Naive thymus-derived CD8-positive, alpha-beta T cell (primary cell): ENCODE measurements at regions not wholly inside any gene's neighbourhood (a gene's known extent, or its start where the extent isn't known, plus 50 kb on each side); places are given as distances from the start of the nearest gene placed in this dataset.
"Not testable (repeated sequence)": the region's sequence is repeated elsewhere in the genome, so short reads cannot be mapped to it uniquely, and the experiment has no call there.

Experiments used
- ATAC-seq, 2 donors: fragments of 150-1000 bp; cut with Tn5 transposase in 1 of 2; sonication (Bioruptor Pico), chemical (Tn5 transposase) in 1 of 2; 1 replicate in 1 of 2; 2 replicates in 1 of 2; pipeline ENCODE4 v1.10.0; 2021; ENCODE audit warnings: mild to moderate bottlenecking in 2 of 2, moderate library complexity in 2 of 2
- POLR2A ChIA-PET: fragments of 350-600 bp; sonication (Branson Sonifier 250); formaldehyde crosslinking; loops from one replicate; lab custom pipeline; 2021; ENCODE audit warnings: antibody characterized with exemption; lab: Charles Lee
- DNase-seq, 10 donors: peaks; one replicate each; pipeline versions ENCODE4 v3.0.0 to v3.0.0-alpha.2; 2020 to 2022
- H3K27ac Mint-ChIP-seq, 10 donors: one replicate each; pipeline ENCODE4 v1.8.0; 2020 to 2022; ENCODE audit warnings: mild to moderate bottlenecking in 10 of 10, mixed read lengths in 10 of 10, moderate library complexity in 4 of 10, inconsistent platforms in 1 of 10
- H3K27me3 Mint-ChIP-seq, 5 donors: one replicate each; pipeline ENCODE4 v1.8.0; 2021 to 2022; ENCODE audit warnings: mixed read lengths in 5 of 5
- H3K36me3 Mint-ChIP-seq, 3 donors: one replicate each; pipeline ENCODE4 v1.8.0; 2020 to 2022; ENCODE audit warnings: mixed read lengths in 3 of 3, mild to moderate bottlenecking in 2 of 3, inconsistent platforms in 1 of 3
- H3K4me1 Mint-ChIP-seq, 4 donors: one replicate each; pipeline ENCODE4 v1.8.0; 2021 to 2022; ENCODE audit warnings: mixed read lengths in 4 of 4
- H3K4me3 Mint-ChIP-seq, 10 donors: one replicate each; pipeline ENCODE4 v1.8.0; 2020 to 2022; ENCODE audit warnings: mild to moderate bottlenecking in 10 of 10, mixed read lengths in 10 of 10, moderate library complexity in 6 of 10, inconsistent platforms in 1 of 10
- H3K9me3 Mint-ChIP-seq, 9 donors: one replicate each; pipeline ENCODE4 v1.8.0; 2020 to 2022; ENCODE audit warnings: mixed read lengths in 9 of 9, mild to moderate bottlenecking in 3 of 9, inconsistent platforms in 1 of 9, moderate library complexity in 1 of 9

GRCh38 chr7:47069385-47070076 is 512.4 kb downstream of the TNS3 start:
- Mint-ChIP-seq H3K27ac (no peak overlapping the region), H3K4me1 (peaks cover 0 to 3% (median 1%) of the 10 kb centered on the region in 4 donors), H3K9me3 (no peaks in the 10 kb centered on the region), H3K36me3 (peaks cover 0 to 6% (median 0%) of the 10 kb centered on the region in 3 donors), H3K27me3 (peaks cover 4 to 20% (median 12%) of the 10 kb centered on the region in 5 donors), H3K4me3 (no peak overlapping the region)
- no peak for ATAC-seq
- no peak for DNase-seq
- POLR2A ChIA-PET = no interaction called here

GRCh38 chr7:47066976-47067614 is 514.8 kb downstream of the TNS3 start:
- no peak for ATAC-seq
- no peak overlapping the region for H3K4me3 Mint-ChIP-seq
- POLR2A ChIA-PET = no interaction called here
- no peaks in the 10 kb centered on the region for H3K9me3 Mint-ChIP-seq
- H3K27me3 Mint-ChIP-seq = peaks cover 4 to 20% (median 12%) of the 10 kb centered on the region in 5 donors
- no peak overlapping the region for H3K27ac Mint-ChIP-seq
- peaks cover 0 to 6% (median 0%) of the 10 kb centered on the region in 3 donors for H3K36me3 Mint-ChIP-seq
- no peak for DNase-seq
- H3K4me1 Mint-ChIP-seq = peaks cover 0 to under 1% (median 0%) of the 10 kb centered on the region in 4 donors

- Mint-ChIP-seq H3K9me3 (peaks cover 0 to 9% (median 4%) of the 10 kb centered on the region in 9 donors), H3K27ac (no peak overlapping the region), H3K4me1 (no peaks in the 10 kb centered on the region), H3K36me3 (peaks cover 0 to 10% (median 0%) of the 10 kb centered on the region in 3 donors), H3K27me3 (peaks cover 8 to 23% (median 20%) of the 10 kb centered on the region in 5 donors), H3K4me3 (no peak overlapping the region)
- DNase-seq (no peak), ATAC-seq (no peak)
- POLR2A ChIA-PET = no interaction called here
These were observed 525.2 kb downstream of the TNS3 start for GRCh38 chr7:47056731-47057130.

- H3K4me3 Mint-ChIP-seq, H3K4me1 Mint-ChIP-seq, H3K27ac Mint-ChIP-seq, POLR2A ChIA-PET, H3K9me3 Mint-ChIP-seq, H3K36me3 Mint-ChIP-seq, DNase-seq, ATAC-seq: not testable (repeated sequence)
- peaks cover 7 to 22% (median 20%) of the 10 kb centered on the region in 5 donors for H3K27me3 Mint-ChIP-seq
These were observed 529.2 kb downstream of the TNS3 start for GRCh38 chr7:47052541-47053208.

GRCh38 chr7:47049234-47049774 is 532.6 kb downstream of the TNS3 start:
- Mint-ChIP-seq H3K4me1 (no peaks in the 10 kb centered on the region), H3K36me3 (peaks cover 0 to 10% (median 0%) of the 10 kb centered on the region in 3 donors), H3K27ac (no peak overlapping the region), H3K9me3 (peaks cover 0 to 9% (median 4%) of the 10 kb centered on the region in 9 donors), H3K4me3 (no peak overlapping the region), H3K27me3 (peaks cover 7 to 16% (median 14%) of the 10 kb centered on the region in 5 donors)
- ATAC-seq = no peak
- DNase-seq = no peak
- POLR2A ChIA-PET = no interaction called here

GRCh38 chr7:47047384-47047783 is 534.5 kb downstream of the TNS3 start:
- ATAC-seq (no peak), DNase-seq (no peak)
- H3K36me3 Mint-ChIP-seq = peaks cover 0 to 5% (median 0%) of the 10 kb centered on the region in 3 donors
- H3K27ac Mint-ChIP-seq = no peak overlapping the region
- POLR2A ChIA-PET = no interaction called here
- no peak overlapping the region for H3K4me3 Mint-ChIP-seq
- no peaks in the 10 kb centered on the region for H3K9me3 Mint-ChIP-seq
- peaks cover 0 to 7% (median 2%) of the 10 kb centered on the region in 5 donors for H3K27me3 Mint-ChIP-seq
- H3K4me1 Mint-ChIP-seq = no peaks in the 10 kb centered on the region

- Mint-ChIP-seq H3K27ac (no peak overlapping the region), H3K4me1 (no peaks in the 10 kb centered on the region), H3K9me3 (no peaks in the 10 kb centered on the region), H3K4me3 (no peak overlapping the region), H3K36me3 (peaks cover 0 to 2% (median 0%) of the 10 kb centered on the region in 3 donors), H3K27me3 (peaks cover 0 to 4% (median 2%) of the 10 kb centered on the region in 5 donors)
- no peak for DNase-seq
- POLR2A ChIA-PET = no interaction called here
- ATAC-seq = no peak
These were observed 535.0 kb downstream of the TNS3 start for GRCh38 chr7:47046949-47047348.

GRCh38 chr7:47045207-47046051 is 536.5 kb downstream of the TNS3 start:
- H3K4me3 Mint-ChIP-seq = no peak overlapping the region
- no peak overlapping the region for H3K27ac Mint-ChIP-seq
- no peaks in the 10 kb centered on the region for H3K36me3 Mint-ChIP-seq
- POLR2A ChIA-PET = no interaction called here
- peaks cover 0 to 3% (median 0%) of the 10 kb centered on the region in 5 donors for H3K27me3 Mint-ChIP-seq
- no peaks in the 10 kb centered on the region for H3K4me1 Mint-ChIP-seq
- H3K9me3 Mint-ChIP-seq = no peaks in the 10 kb centered on the region
- DNase-seq (no peak), ATAC-seq (no peak)

- POLR2A ChIA-PET = no interaction called here
- ATAC-seq = no peak
- H3K27ac Mint-ChIP-seq = no peak overlapping the region
- H3K4me1 Mint-ChIP-seq = no peaks in the 10 kb centered on the region
- H3K27me3 Mint-ChIP-seq = peaks cover 0 to 3% (median 0%) of the 10 kb centered on the region in 5 donors
- no peak for DNase-seq
- no peaks in the 10 kb centered on the region for H3K9me3 Mint-ChIP-seq
- no peak overlapping the region for H3K4me3 Mint-ChIP-seq
- no peaks in the 10 kb centered on the region for H3K36me3 Mint-ChIP-seq
These were observed 537.3 kb downstream of the TNS3 start for GRCh38 chr7:47044625-47045024.

- Mint-ChIP-seq H3K27me3 (peaks cover 0 to 3% (median 0%) of the 10 kb centered on the region in 5 donors), H3K4me3 (no peak overlapping the region), H3K4me1 (no peaks in the 10 kb centered on the region), H3K9me3 (no peaks in the 10 kb centered on the region), H3K36me3 (no peaks in the 10 kb centered on the region), H3K27ac (no peak overlapping the region)
- DNase-seq = no peak
- POLR2A ChIA-PET = no interaction called here
- no peak for ATAC-seq
These were observed 538.6 kb downstream of the TNS3 start for GRCh38 chr7:47043304-47043703.

GRCh38 chr7:47042669-47043068 is 539.2 kb downstream of the TNS3 start:
- DNase-seq = no peak
- Mint-ChIP-seq H3K9me3 (no peaks in the 10 kb centered on the region), H3K4me1 (no peaks in the 10 kb centered on the region), H3K27ac (no peak overlapping the region), H3K36me3 (no peaks in the 10 kb centered on the region), H3K27me3 (peaks cover 0 to 3% (median 0%) of the 10 kb centered on the region in 5 donors), H3K4me3 (no peak overlapping the region)
- POLR2A ChIA-PET = no interaction called here
- ATAC-seq = no peak

GRCh38 chr7:47040795-47041347 is 541.0 kb downstream of the TNS3 start:
- Mint-ChIP-seq H3K9me3 (no peaks in the 10 kb centered on the region), H3K4me1 (no peaks in the 10 kb centered on the region), H3K36me3 (no peaks in the 10 kb centered on the region), H3K27me3 (peaks cover 0 to 3% (median 0%) of the 10 kb centered on the region in 5 donors), H3K4me3 (no peak overlapping the region), H3K27ac (no peak overlapping the region)
- ATAC-seq (no peak), DNase-seq (no peak)
- POLR2A ChIA-PET = no interaction called here
